GM13977 (cell line): ENCODE measurements at regions not wholly inside any gene's neighbourhood (a gene's known extent, or its start where the extent isn't known, plus 50 kb on each side); places are given as distances from the start of the nearest gene placed in this dataset.
"Not testable (repeated sequence)": the region's sequence is repeated elsewhere in the genome, so short reads cannot be mapped to it uniquely, and the experiment has no call there.

Experiments used
- DNase-seq: peaks from one replicate; pipeline ENCODE4 v3.0.0; 2012; ENCODE audit warnings: low spot score
- CTCF ChIP-seq: IDR thresholded peaks from 2 replicates; pipeline ENCODE4 v1.5.1; 2012; ENCODE audit warnings: mild to moderate bottlenecking, control low read depth; ENCODE audit not compliant: insufficient read depth; ENCODE audit errors: extremely low read depth, missing control alignments
- in situ Hi-C: fragments of 300-500 bp; cut with MboI; formaldehyde crosslinking; loops from one replicate; pipeline ENCODE4 v1.12.0; 2022; ENCODE audit warnings: low sequenced_read_pairs, low pct_unique_long_range_greater_than_20kb, mixed read lengths, inconsistent platforms; ENCODE audit not compliant: unreplicated experiment

- TF ChIP-seq CTCF, result no peak
- no peak for DNase-seq
- in situ Hi-C loops, result no loop called here
These were observed 179.1 kb upstream of the MEIS1 start for GRCh38 chr2:66255867-66256266.

- DNase-seq, result no peak
- in situ Hi-C loops, result no loop called here
- no peak for TF ChIP-seq CTCF
These were observed 179.8 kb upstream of the MEIS1 start for GRCh38 chr2:66255136-66255535.

- no peak for DNase-seq
- in situ Hi-C loops, result no loop called here
- no peak for TF ChIP-seq CTCF
These were observed 181.9 kb upstream of the MEIS1 start for GRCh38 chr2:66253066-66253465.

GRCh38 chr2:66252109-66252508, 182.8 kb upstream of the MEIS1 start:
- no peak for TF ChIP-seq CTCF
- no peak for DNase-seq
- in situ Hi-C loops, result no loop called here

GRCh38 chr2:66251573-66251972, 183.4 kb upstream of the MEIS1 start:
- DNase-seq, result no peak
- in situ Hi-C loops, result no loop called here
- TF ChIP-seq CTCF, result no peak

GRCh38 chr2:66249089-66249488, 185.8 kb upstream of the MEIS1 start:
- DNase-seq, in situ Hi-C loops: not testable (repeated sequence)

- DNase-seq, in situ Hi-C loops: not testable (repeated sequence)
These were observed 191.1 kb upstream of the MEIS1 start for GRCh38 chr2:66243809-66244208.

GRCh38 chr2:66242888-66243287, 192.0 kb upstream of the MEIS1 start:
- in situ Hi-C loops, DNase-seq: not testable (repeated sequence)
